ENCODE measurements at regions not wholly inside any gene's neighbourhood (a gene's known extent, or its start where the extent isn't known, plus 50 kb on each side); places are given as distances from the start of the nearest gene placed in this dataset.

DNA sequence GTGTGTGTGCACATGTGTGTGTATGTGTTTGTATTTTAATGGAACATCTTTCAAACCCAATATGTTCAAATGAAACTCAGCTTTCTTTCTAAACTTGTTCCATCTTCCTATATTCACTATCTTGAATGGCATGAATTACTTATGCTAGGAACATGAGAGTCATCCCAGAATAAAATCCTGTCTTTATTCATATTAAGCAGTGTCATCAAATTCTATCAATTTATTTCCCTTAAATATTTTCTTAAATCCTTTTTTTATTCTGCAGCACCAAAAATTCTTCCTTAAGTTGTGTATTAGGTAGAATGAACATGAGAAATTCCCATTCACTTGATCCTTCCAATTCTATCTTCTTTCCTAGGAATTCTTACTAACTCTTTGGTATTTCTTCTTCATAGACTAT, 146.6 kb upstream of the PCDH15 start:
- H3K4me3 ChIP-seq (ENCODE audit: low read depth, low read length) = no peak overlapping the region
- DNase-seq (ENCODE audit: low read depth) = no peak
- TF ChIP-seq, protein P1, sequence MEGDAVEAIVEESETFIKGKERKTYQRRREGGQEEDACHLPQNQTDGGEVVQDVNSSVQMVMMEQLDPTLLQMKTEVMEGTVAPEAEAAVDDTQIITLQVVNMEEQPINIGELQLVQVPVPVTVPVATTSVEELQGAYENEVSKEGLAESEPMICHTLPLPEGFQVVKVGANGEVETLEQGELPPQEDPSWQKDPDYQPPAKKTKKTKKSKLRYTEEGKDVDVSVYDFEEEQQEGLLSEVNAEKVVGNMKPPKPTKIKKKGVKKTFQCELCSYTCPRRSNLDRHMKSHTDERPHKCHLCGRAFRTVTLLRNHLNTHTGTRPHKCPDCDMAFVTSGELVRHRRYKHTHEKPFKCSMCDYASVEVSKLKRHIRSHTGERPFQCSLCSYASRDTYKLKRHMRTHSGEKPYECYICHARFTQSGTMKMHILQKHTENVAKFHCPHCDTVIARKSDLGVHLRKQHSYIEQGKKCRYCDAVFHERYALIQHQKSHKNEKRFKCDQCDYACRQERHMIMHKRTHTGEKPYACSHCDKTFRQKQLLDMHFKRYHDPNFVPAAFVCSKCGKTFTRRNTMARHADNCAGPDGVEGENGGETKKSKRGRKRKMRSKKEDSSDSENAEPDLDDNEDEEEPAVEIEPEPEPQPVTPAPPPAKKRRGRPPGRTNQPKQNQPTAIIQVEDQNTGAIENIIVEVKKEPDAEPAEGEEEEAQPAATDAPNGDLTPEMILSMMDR (conservative IDR thresholded peaks at IDR 0.05; ENCODE audit: low read depth, low read length) = no peak

DNA sequence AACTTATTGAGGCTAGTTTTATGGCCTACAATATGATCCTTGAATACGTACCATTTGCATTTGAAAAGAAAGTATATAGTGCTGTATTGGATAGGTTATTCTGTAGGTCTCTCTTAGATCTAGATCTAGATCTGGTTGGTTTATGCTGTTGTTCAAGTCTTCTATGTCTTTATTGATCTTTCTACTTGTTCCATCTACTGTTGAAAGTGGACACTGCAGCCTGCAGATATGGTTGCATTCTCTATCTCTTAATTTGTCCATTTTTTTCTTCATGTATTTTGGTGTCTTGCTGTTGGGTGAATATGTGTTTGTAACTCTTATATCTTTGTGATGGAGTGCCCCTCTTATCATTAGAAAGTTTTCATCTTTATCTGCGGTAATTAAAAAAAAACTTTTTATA, 139.4 kb upstream of the PCDH15 start:
- TF ChIP-seq, protein P1 (conservative IDR thresholded peaks at IDR 0.05; ENCODE audit: low read depth, low read length) = no peak
- no peak overlapping the region for H3K4me3 ChIP-seq (ENCODE audit: low read depth, low read length)
- DNase-seq (ENCODE audit: low read depth) = peak; percentile 4

DNA sequence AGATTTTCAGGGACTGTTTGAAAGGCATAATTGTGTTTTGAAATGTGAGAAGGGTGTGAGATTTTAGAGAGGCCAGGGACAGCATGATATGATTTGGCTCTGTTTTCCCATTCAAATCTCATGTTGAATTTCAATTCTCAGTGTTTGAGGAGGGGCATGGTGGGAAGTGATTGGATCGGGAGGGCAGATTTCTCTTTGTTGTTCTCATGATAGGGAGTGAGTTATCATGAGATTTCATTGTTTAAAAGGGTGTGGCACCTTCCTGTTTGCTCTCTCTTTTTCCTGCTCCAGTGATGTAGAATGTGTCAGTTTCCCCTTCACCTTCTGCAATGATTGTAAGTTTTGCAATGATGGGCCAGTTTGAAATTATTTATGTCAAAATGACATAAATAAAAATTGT, 113.0 kb upstream of the PCDH15 start:
- TF ChIP-seq, protein P1 (conservative IDR thresholded peaks at IDR 0.05; ENCODE audit: low read depth, low read length) = no peak
- H3K4me3 ChIP-seq (ENCODE audit: low read depth, low read length) = no peak overlapping the region
- no peak for DNase-seq (ENCODE audit: low read depth)

DNA sequence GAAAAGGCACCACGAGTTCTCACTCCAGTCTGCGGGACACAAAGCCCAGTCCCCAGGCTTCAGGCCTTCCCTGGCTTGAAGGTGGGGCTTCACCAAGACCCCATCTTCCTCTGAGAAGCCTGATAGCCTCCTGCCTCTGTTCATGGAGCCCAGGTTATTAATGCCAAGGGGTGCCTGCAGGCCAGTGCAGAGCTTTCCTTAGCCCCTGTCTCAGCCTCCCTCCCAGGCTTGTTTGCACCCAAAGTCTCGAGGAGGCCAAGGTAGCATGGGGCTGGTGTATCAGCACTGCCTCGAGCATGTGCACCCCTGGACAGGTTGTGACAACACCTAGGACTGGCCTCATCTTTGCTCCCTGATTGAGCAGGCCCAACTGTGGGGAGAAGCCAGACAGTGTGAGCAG, 108.1 kb upstream of the PCDH15 start:
- H3K4me3 ChIP-seq (ENCODE audit: low read depth, low read length) = no peak overlapping the region
- no peak for DNase-seq (ENCODE audit: low read depth)
- TF ChIP-seq, protein P1 (conservative IDR thresholded peaks at IDR 0.05; ENCODE audit: low read depth, low read length) = no peak

DNA sequence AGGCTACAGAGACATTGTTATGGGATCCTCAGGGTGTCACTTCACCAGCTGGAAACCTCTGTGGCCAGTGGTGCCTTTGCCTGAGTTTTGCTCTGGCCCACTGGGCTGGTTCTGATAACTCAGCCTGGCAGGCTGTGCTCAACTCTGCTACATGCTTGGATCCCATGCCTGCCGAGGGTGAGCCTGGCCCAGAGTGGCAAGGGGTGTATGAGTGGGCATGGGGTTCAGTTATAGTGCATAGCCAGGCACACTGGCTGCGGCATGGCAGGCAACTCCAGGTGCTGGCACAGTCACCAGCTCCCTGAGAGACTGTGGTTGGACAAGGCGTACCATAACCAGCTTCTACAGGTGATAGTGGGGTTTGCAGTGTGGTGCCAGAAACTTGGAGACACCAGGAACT, 107.0 kb upstream of the PCDH15 start:
- TF ChIP-seq, protein P1 (conservative IDR thresholded peaks at IDR 0.05; ENCODE audit: low read depth, low read length) = no peak
- no peak for DNase-seq (ENCODE audit: low read depth)

DNA sequence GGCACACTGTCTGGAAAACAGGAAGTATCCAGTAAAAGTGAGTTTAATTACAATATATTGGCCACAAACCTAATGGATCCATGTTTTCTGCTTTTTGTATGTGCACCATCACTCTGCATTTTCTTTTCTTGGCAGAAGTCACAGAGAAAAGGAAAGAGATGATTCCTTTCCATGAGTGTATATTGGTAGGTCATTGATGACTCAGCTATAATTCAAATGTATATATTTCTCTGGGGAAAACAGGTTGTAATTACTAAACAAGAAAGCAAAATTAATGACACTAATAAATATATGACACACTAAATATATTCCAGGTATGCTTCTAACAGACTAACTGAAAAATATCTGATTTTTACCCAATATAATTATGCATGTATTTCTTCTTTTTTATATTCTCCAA, 105.9 kb upstream of the PCDH15 start:
- H3K4me3 ChIP-seq (ENCODE audit: low read depth, low read length) = no peak overlapping the region
- TF ChIP-seq, protein P1 (conservative IDR thresholded peaks at IDR 0.05; ENCODE audit: low read depth, low read length) = no peak
- no peak for DNase-seq (ENCODE audit: low read depth)

More for the DNA sequence above, 107.0 kb upstream of the PCDH15 start:
- no peak overlapping the region for H3K4me3 ChIP-seq (ENCODE audit: low read depth, low read length)

DNA sequence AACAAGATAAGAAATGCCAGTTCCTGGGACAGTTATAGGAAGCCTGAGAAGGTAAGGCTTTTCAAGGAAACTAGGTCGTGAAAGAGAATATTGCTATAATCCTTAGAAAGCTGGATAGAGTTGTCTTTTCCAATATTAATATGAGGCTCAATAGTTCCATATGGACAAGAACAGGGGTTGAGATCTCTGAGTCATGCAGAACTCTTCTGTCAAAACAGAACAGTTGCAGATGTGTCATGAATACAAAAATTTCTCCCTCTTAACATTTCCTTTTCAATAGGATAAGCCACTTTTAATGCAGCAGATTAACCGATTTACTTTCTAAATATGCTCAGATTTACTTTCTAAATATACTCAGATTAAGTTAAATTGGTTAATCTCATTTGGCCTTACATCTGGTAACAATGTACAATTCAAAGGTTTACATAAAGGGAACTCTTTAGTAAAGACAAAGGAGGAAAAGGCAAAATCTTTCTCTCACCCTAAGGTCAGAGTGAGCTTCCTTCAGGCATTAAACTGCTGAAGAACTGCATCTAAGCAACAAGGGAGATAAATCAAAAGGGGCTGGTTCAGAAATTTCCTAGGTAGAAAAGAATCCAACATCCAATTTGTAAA, 104.7 kb upstream of the PCDH15 start:
- DNase-seq (ENCODE audit: low read depth) = peak; percentile 0
- TF ChIP-seq, protein P1 (conservative IDR thresholded peaks at IDR 0.05; ENCODE audit: low read depth, low read length) = no peak
- H3K4me3 ChIP-seq (ENCODE audit: low read depth, low read length) = no peak overlapping the region

Measured in choroid plexus epithelial cell (primary cell).